HEK293T (cell line): ENCODE measurements at regions not wholly inside any gene's neighbourhood (a gene's known extent, or its start where the extent isn't known, plus 50 kb on each side); places are given as distances from the start of the nearest gene placed in this dataset.

Source experiments
- ARNT ChIP-seq: fragments of 450-650 bp; IDR thresholded peaks from 2 replicates; pipeline ENCODE4 v1.6.1; 2017; ENCODE audit warnings: mild to moderate bottlenecking
- BHLHE40 ChIP-seq: fragments of 450-650 bp; IDR thresholded peaks from 2 replicates; pipeline ENCODE4 v1.6.1; 2016; ENCODE audit warnings: mild to moderate bottlenecking, moderate library complexity, borderline replicate concordance
- CTBP1 ChIP-seq: fragments of 450-650 bp; IDR thresholded peaks from 2 replicates; pipeline ENCODE4 v1.6.1; 2016; ENCODE audit warnings: borderline replicate concordance
- ELF4 ChIP-seq: fragments of 450-650 bp; IDR thresholded peaks from 2 replicates; pipeline ENCODE4 v1.6.1; 2017; ENCODE audit warnings: antibody characterized with exemption
- FOXA1 ChIP-seq: fragments of 450-650 bp; IDR thresholded peaks from 2 replicates; pipeline ENCODE4 v1.6.1; 2016; ENCODE audit warnings: mild to moderate bottlenecking
- FOXK2 ChIP-seq: fragments of 450-650 bp; IDR thresholded peaks from 2 replicates; pipeline ENCODE4 v1.6.1; 2016; ENCODE audit warnings: mild to moderate bottlenecking
- FOXM1 ChIP-seq: fragments of 450-650 bp; IDR thresholded peaks from 2 replicates; pipeline ENCODE4 v1.6.1; 2017; ENCODE audit warnings: mild to moderate bottlenecking, borderline replicate concordance
- HDGF ChIP-seq: fragments of 450-650 bp; IDR thresholded peaks from 2 replicates; pipeline ENCODE4 v1.6.1; 2017; ENCODE audit warnings: antibody characterized with exemption, borderline replicate concordance
- L3MBTL2 ChIP-seq: fragments of 450-650 bp; conservative IDR thresholded peaks from 2 replicates; pipeline ENCODE4 v1.6.1; 2016; ENCODE audit warnings: mild to moderate bottlenecking
- NFRKB ChIP-seq: fragments of 450-650 bp; IDR thresholded peaks from 2 replicates; pipeline ENCODE4 v1.6.1; 2016; ENCODE audit warnings: mild to moderate bottlenecking, moderate library complexity
- SP1 ChIP-seq: fragments of 450-650 bp; IDR thresholded peaks from 2 replicates; pipeline ENCODE4 v1.6.1; 2017
- SUZ12 ChIP-seq: fragments of 450-650 bp; IDR thresholded peaks from 2 replicates; pipeline ENCODE4 v1.6.1; 2016; ENCODE audit warnings: mild to moderate bottlenecking
- TARDBP ChIP-seq: fragments of 450-650 bp; IDR thresholded peaks from 2 replicates; pipeline ENCODE4 v1.6.1; 2016

- TF ChIP-seq FOXA1 (no peak), NFRKB (no peak), TARDBP (no peak), FOXM1 (no peak), ARNT (no peak), FOXK2 (no peak), HDGF (no peak), SUZ12 (no peak), L3MBTL2 (no peak), CTBP1 (no peak), SP1 (no peak), BHLHE40 (no peak), ELF4 (no peak)
These were observed 307.8 kb downstream of the GPAM start for GRCh38 chr10:111875725-111876124.
